ENCODE measurements at regions not wholly inside any gene's neighbourhood (a gene's known extent, or its start where the extent isn't known, plus 50 kb on each side); places are given as distances from the start of the nearest gene placed in this dataset.

DNA sequence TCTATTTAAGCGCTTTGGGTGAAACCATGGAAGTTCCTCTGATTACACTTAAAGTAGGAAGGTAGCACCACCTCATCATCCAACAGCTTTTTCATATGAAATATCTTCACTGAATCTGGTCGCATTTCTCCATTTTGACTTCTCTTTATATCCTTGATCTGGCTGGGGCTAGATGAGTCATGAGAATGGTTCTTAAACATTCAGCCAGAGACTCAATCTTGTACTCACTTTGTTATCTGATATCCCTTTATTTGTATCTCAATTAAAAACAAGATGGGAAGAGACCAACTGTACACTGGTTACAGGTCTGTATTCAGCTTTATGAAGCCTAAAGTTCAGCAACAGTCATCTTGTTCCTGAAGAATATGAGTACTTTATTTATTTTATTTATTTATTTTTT is 84.9 kb downstream of the CBLL2 start:
- TF ChIP-seq GLIS3 (CRISPR knock-in tag; IDR thresholded peaks at IDR 0.05) = no peak
- TF ChIP-seq, protein P1, sequence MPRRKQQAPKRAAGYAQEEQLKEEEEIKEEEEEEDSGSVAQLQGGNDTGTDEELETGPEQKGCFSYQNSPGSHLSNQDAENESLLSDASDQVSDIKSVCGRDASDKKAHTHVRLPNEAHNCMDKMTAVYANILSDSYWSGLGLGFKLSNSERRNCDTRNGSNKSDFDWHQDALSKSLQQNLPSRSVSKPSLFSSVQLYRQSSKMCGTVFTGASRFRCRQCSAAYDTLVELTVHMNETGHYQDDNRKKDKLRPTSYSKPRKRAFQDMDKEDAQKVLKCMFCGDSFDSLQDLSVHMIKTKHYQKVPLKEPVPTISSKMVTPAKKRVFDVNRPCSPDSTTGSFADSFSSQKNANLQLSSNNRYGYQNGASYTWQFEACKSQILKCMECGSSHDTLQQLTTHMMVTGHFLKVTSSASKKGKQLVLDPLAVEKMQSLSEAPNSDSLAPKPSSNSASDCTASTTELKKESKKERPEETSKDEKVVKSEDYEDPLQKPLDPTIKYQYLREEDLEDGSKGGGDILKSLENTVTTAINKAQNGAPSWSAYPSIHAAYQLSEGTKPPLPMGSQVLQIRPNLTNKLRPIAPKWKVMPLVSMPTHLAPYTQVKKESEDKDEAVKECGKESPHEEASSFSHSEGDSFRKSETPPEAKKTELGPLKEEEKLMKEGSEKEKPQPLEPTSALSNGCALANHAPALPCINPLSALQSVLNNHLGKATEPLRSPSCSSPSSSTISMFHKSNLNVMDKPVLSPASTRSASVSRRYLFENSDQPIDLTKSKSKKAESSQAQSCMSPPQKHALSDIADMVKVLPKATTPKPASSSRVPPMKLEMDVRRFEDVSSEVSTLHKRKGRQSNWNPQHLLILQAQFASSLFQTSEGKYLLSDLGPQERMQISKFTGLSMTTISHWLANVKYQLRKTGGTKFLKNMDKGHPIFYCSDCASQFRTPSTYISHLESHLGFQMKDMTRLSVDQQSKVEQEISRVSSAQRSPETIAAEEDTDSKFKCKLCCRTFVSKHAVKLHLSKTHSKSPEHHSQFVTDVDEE (CRISPR knock-in tag; IDR thresholded peaks at IDR 0.05) = no peak
- no peak for TF ChIP-seq ZFP3 (CRISPR knock-in tag; IDR thresholded peaks at IDR 0.05)
- TF ChIP-seq, protein P2, sequence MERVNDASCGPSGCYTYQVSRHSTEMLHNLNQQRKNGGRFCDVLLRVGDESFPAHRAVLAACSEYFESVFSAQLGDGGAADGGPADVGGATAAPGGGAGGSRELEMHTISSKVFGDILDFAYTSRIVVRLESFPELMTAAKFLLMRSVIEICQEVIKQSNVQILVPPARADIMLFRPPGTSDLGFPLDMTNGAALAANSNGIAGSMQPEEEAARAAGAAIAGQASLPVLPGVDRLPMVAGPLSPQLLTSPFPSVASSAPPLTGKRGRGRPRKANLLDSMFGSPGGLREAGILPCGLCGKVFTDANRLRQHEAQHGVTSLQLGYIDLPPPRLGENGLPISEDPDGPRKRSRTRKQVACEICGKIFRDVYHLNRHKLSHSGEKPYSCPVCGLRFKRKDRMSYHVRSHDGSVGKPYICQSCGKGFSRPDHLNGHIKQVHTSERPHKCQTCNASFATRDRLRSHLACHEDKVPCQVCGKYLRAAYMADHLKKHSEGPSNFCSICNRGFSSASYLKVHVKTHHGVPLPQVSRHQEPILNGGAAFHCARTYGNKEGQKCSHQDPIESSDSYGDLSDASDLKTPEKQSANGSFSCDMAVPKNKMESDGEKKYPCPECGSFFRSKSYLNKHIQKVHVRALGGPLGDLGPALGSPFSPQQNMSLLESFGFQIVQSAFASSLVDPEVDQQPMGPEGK (CRISPR knock-in tag; IDR thresholded peaks at IDR 0.05; ENCODE audit: borderline replicate concordance) = no peak
- TF ChIP-seq, protein P3, sequence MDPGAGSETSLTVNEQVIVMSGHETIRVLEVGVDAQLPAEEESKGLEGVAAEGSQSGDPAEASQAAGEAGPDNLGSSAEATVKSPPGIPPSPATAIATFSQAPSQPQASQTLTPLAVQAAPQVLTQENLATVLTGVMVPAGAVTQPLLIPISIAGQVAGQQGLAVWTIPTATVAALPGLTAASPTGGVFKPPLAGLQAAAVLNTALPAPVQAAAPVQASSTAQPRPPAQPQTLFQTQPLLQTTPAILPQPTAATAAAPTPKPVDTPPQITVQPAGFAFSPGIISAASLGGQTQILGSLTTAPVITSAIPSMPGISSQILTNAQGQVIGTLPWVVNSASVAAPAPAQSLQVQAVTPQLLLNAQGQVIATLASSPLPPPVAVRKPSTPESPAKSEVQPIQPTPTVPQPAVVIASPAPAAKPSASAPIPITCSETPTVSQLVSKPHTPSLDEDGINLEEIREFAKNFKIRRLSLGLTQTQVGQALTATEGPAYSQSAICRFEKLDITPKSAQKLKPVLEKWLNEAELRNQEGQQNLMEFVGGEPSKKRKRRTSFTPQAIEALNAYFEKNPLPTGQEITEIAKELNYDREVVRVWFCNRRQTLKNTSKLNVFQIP (CRISPR knock-in tag; IDR thresholded peaks at IDR 0.05; ENCODE audit: borderline replicate concordance, low read depth) = no peak
- no peak for TF ChIP-seq ESRRG (CRISPR knock-in tag; IDR thresholded peaks at IDR 0.05)
- no peak for TF ChIP-seq ZC3H10 (CRISPR knock-in tag; IDR thresholded peaks at IDR 0.05)
